ENCODE measurements at regions not wholly inside any gene's neighbourhood (a gene's known extent, or its start where the extent isn't known, plus 50 kb on each side); places are given as distances from the start of the nearest gene placed in this dataset.

DNA sequence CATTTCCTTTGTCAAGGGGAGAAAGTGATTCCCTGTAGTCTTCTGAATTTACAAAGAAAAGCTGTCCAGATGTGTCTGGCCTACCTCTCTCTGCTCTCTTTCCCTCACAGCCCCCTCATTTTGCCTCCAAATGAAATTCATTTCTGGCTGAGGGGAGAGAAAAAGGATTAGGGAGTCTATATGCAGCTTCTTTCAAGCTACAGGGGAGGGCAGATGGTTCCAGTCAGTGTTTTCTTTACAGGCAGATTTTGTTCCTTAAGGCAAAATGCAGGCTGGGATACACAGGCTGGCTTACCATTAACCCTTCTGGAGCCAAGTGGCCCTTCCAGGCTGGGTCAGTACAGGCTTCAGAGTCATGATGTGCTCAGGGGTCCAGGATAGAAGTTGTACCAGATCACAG, 198.1 kb upstream of the USP24 start:
- H4K91ac ChIP-seq (ENCODE audit: low read depth, low read length): peak overlapping the region; percentile 19
- no peak overlapping the region for H3K4me2 ChIP-seq (ENCODE audit: low read length)
- no peaks in the 10 kb centered on the region for H3K36me3 ChIP-seq (ENCODE audit: control insufficient read depth in 1 of 2, insufficient read depth in 2 of 2, low read length in 2 of 2)
- no peak overlapping the region for H2AK5ac ChIP-seq (ENCODE audit: low read length)
- H3K4ac ChIP-seq (ENCODE audit: low read depth, low read length): no peak overlapping the region
- no peak overlapping the region for H3K18ac ChIP-seq (ENCODE audit: low read length)
- no peaks in the 10 kb centered on the region for H3K9me3 ChIP-seq (ENCODE audit: insufficient read depth, low read depth, low read length)
- H2AFZ ChIP-seq (ENCODE audit: insufficient read depth, low read length, poor library complexity): no peak overlapping the region
- H3K79me2 ChIP-seq (ENCODE audit: control insufficient read depth, insufficient read depth, low read length, poor library complexity): no peaks in the 10 kb centered on the region
- peak overlapping the region; percentile 4 for H4K8ac ChIP-seq (ENCODE audit: low read depth, low read length)
- peaks cover 6% of the 10 kb centered on the region for H3K79me1 ChIP-seq (ENCODE audit: low read length)
- H2BK5ac ChIP-seq (ENCODE audit: low read depth, low read length, poor library complexity): peak overlapping the region; percentile 77
- no peak overlapping the region for H3K23ac ChIP-seq (ENCODE audit: low read length)
- H2BK120ac ChIP-seq (ENCODE audit: insufficient read depth, low read length, poor library complexity): peak overlapping the region; percentile 82
- peaks cover 0 to 5% of the 10 kb centered on the region in 2 experiments for H3K4me1 ChIP-seq (ENCODE audit: control insufficient read depth in 1 of 2, insufficient read depth in 2 of 2, low read length in 2 of 2)
- no peak for DNase-seq
- no peak overlapping the region for H4K12ac ChIP-seq (ENCODE audit: low read depth, low read length)
- H2BK12ac ChIP-seq (ENCODE audit: low read length): no peak overlapping the region
- H3K4me3 ChIP-seq (ENCODE audit: low read depth, low read length): no peak overlapping the region
- H3K9ac ChIP-seq (ENCODE audit: low read length): no peak overlapping the region
- no peaks in the 10 kb centered on the region for H3K27me3 ChIP-seq (ENCODE audit: insufficient read depth, low read length)
- H3K14ac ChIP-seq (ENCODE audit: low read length): peak overlapping the region; percentile 7
- H3K27ac ChIP-seq (ENCODE audit: low read depth, low read length): peak overlapping the region; percentile 79

DNA sequence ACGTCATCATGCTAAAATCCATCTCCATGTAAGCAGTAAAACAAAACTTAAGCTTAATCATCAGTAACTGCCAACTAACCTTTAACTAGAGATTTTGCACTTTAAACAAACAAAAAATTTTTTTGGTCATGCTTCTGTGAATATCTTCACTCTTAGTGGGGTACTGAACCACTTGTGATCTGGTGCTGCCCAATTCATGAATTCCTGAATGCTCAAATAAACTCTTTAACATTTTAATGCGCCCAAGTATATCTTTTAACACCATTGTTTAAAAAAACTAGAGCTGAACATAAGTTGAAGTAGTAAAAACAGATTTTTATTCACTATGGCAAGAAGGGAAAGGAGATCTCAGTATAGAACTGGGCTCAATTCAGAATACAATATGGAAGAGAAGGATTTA, 196.9 kb upstream of the USP24 start:
- H2BK12ac ChIP-seq (ENCODE audit: low read length): no peak overlapping the region
- H3K79me1 ChIP-seq (ENCODE audit: low read length): peaks cover 6% of the 10 kb centered on the region
- H3K18ac ChIP-seq (ENCODE audit: low read length): no peak overlapping the region
- no peak overlapping the region for H3K9ac ChIP-seq (ENCODE audit: low read length)
- H3K23ac ChIP-seq (ENCODE audit: low read length): no peak overlapping the region
- no peak overlapping the region for H4K8ac ChIP-seq (ENCODE audit: low read depth, low read length)
- peaks cover 0 to 5% of the 10 kb centered on the region in 2 experiments for H3K4me1 ChIP-seq (ENCODE audit: control insufficient read depth in 1 of 2, insufficient read depth in 2 of 2, low read length in 2 of 2)
- H3K27me3 ChIP-seq (ENCODE audit: insufficient read depth, low read length): no peaks in the 10 kb centered on the region
- H2AK5ac ChIP-seq (ENCODE audit: low read length): no peak overlapping the region
- H3K4me3 ChIP-seq (ENCODE audit: low read depth, low read length): no peak overlapping the region
- H3K9me3 ChIP-seq (ENCODE audit: insufficient read depth, low read depth, low read length): no peaks in the 10 kb centered on the region
- no peak overlapping the region for H3K4me2 ChIP-seq (ENCODE audit: low read length)
- no CpG with 5 or more reads among the region's 2 CpGs for WGBS (ENCODE audit: extremely low coverage, insufficient coverage, insufficient read length)
- H3K4ac ChIP-seq (ENCODE audit: low read depth, low read length): no peak overlapping the region
- no peaks in the 10 kb centered on the region for H3K36me3 ChIP-seq (ENCODE audit: control insufficient read depth in 1 of 2, insufficient read depth in 2 of 2, low read length in 2 of 2)
- no peak overlapping the region for H2AFZ ChIP-seq (ENCODE audit: insufficient read depth, low read length, poor library complexity)
- H2BK5ac ChIP-seq (ENCODE audit: low read depth, low read length, poor library complexity): no peak overlapping the region
- H2BK120ac ChIP-seq (ENCODE audit: insufficient read depth, low read length, poor library complexity): no peak overlapping the region
- no peak overlapping the region for H4K12ac ChIP-seq (ENCODE audit: low read depth, low read length)
- no peaks in the 10 kb centered on the region for H3K79me2 ChIP-seq (ENCODE audit: control insufficient read depth, insufficient read depth, low read length, poor library complexity)
- H3K14ac ChIP-seq (ENCODE audit: low read length): no peak overlapping the region
- no peak for DNase-seq
- H4K91ac ChIP-seq (ENCODE audit: low read depth, low read length): no peak overlapping the region
- H3K27ac ChIP-seq (ENCODE audit: low read depth, low read length): no peak overlapping the region

DNA sequence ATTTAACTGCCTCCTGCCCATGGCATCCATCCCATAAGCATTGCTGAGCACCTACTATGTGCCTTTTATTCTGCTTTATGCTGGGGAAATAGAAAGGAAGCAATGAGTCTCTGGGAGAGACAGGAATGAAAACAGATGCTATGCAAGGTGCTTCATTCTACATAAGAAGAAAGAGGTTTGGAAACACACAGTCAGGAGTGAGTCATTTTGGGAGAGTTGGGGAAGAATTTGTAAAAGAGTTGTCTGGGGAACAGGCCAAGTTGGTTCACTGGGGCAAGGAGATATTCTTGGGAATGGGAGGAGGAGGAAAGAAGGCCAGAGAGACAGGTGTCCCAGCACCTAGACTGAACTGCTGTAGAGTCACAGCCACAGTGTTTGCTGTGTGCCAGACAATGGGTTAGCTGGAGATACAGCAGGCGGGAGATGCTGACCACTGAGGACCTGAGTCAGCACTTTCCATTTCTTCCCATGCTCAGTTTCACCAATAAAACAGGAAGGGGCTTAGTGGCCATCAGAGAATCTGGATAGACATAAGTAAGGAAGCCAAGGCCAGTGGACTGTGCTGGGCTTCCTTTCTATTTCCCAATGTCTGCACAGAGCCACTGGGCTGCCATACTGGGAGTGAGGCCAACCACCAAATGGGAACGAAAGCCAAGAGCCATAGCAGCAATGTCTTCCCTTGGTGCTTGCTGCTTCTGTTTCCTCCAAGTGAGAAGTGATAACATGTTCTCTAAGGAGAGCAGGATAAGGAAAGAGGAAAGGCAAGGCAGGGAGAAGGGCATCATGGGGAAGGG, 187.7 kb upstream of the USP24 start:
- Histone ChIP-seq H2AFZ (ENCODE audit: insufficient read depth, low read length, poor library complexity) (no peak overlapping the region), H3K14ac (ENCODE audit: low read length) (no peak overlapping the region), H3K4me1 (ENCODE audit: control insufficient read depth in 1 of 2, insufficient read depth in 2 of 2, low read length in 2 of 2) (no peaks in the 10 kb centered on the region), H3K27me3 (ENCODE audit: insufficient read depth, low read length) (no peaks in the 10 kb centered on the region), H4K12ac (ENCODE audit: low read depth, low read length) (no peak overlapping the region), H2BK5ac (ENCODE audit: low read depth, low read length, poor library complexity) (no peak overlapping the region), H2BK12ac (ENCODE audit: low read length) (no peak overlapping the region), H3K79me2 (ENCODE audit: control insufficient read depth, insufficient read depth, low read length, poor library complexity) (no peaks in the 10 kb centered on the region), H3K9ac (ENCODE audit: low read length) (no peak overlapping the region), H3K9me3 (ENCODE audit: insufficient read depth, low read depth, low read length) (peaks cover 1% of the 10 kb centered on the region), H3K23ac (ENCODE audit: low read length) (no peak overlapping the region), H4K8ac (ENCODE audit: low read depth, low read length) (no peak overlapping the region), H2BK120ac (ENCODE audit: insufficient read depth, low read length, poor library complexity) (no peak overlapping the region), H3K79me1 (ENCODE audit: low read length) (no peaks in the 10 kb centered on the region), H2AK5ac (ENCODE audit: low read length) (no peak overlapping the region), H3K36me3 (ENCODE audit: control insufficient read depth in 1 of 2, insufficient read depth in 2 of 2, low read length in 2 of 2) (no peaks in the 10 kb centered on the region), H3K27ac (ENCODE audit: low read depth, low read length) (no peak overlapping the region), H4K91ac (ENCODE audit: low read depth, low read length) (no peak overlapping the region), H3K4ac (ENCODE audit: low read depth, low read length) (no peak overlapping the region), H3K18ac (ENCODE audit: low read length) (no peak overlapping the region), H3K4me2 (ENCODE audit: low read length) (no peak overlapping the region), H3K4me3 (ENCODE audit: low read depth, low read length) (peak overlapping the region; percentile 30)
- no peak for DNase-seq
- WGBS (ENCODE audit: extremely low coverage, insufficient coverage, insufficient read length): no CpG with 5 or more reads among the region's 2 CpGs

DNA sequence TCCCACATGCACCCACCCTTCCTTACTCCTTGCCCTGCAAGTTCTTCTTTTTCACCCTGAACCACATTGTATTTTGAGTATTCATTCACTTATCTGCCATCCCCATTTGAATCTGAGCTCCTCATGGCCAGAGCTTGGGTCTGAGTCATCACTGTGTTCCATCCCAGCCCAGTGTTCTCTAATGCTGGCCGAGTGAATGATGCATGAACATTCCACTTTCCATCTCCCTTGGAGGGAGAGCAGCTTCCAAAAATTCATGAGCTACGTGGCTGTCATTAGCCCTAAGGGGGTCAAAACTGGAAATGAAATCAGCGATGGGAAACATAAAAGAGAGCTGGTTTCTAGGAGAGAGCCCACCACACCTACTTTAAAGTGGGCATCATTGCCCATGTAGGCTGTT, 187.0 kb upstream of the USP24 start:
- Histone ChIP-seq H4K91ac (ENCODE audit: low read depth, low read length) (no peak overlapping the region), H3K9me3 (ENCODE audit: insufficient read depth, low read depth, low read length) (peaks cover 1% of the 10 kb centered on the region), H2AK5ac (ENCODE audit: low read length) (no peak overlapping the region), H3K4me2 (ENCODE audit: low read length) (no peak overlapping the region), H3K79me2 (ENCODE audit: control insufficient read depth, insufficient read depth, low read length, poor library complexity) (no peaks in the 10 kb centered on the region), H3K18ac (ENCODE audit: low read length) (no peak overlapping the region), H3K36me3 (ENCODE audit: control insufficient read depth in 1 of 2, insufficient read depth in 2 of 2, low read length in 2 of 2) (no peaks in the 10 kb centered on the region), H3K79me1 (ENCODE audit: low read length) (no peaks in the 10 kb centered on the region), H2BK120ac (ENCODE audit: insufficient read depth, low read length, poor library complexity) (no peak overlapping the region), H3K4ac (ENCODE audit: low read depth, low read length) (no peak overlapping the region), H2AFZ (ENCODE audit: insufficient read depth, low read length, poor library complexity) (no peak overlapping the region), H3K4me1 (ENCODE audit: control insufficient read depth in 1 of 2, insufficient read depth in 2 of 2, low read length in 2 of 2) (no peaks in the 10 kb centered on the region), H4K12ac (ENCODE audit: low read depth, low read length) (no peak overlapping the region), H3K4me3 (ENCODE audit: low read depth, low read length) (no peak overlapping the region), H3K27ac (ENCODE audit: low read depth, low read length) (no peak overlapping the region), H2BK12ac (ENCODE audit: low read length) (no peak overlapping the region), H3K9ac (ENCODE audit: low read length) (no peak overlapping the region), H3K27me3 (ENCODE audit: insufficient read depth, low read length) (no peaks in the 10 kb centered on the region), H3K14ac (ENCODE audit: low read length) (no peak overlapping the region), H3K23ac (ENCODE audit: low read length) (no peak overlapping the region), H2BK5ac (ENCODE audit: low read depth, low read length, poor library complexity) (no peak overlapping the region), H4K8ac (ENCODE audit: low read depth, low read length) (no peak overlapping the region)
- DNase-seq: peak in 1 of 2 donors; percentile 10
- no CpG with 5 or more reads among the region's 3 CpGs for WGBS (ENCODE audit: extremely low coverage, insufficient coverage, insufficient read length)

Measured in trophoblast cell (in vitro differentiated cells and primary cell).